Epithelial cell of prostate (primary cell): ENCODE measurements at regions not wholly inside any gene's neighbourhood (a gene's known extent, or its start where the extent isn't known, plus 50 kb on each side); places are given as distances from the start of the nearest gene placed in this dataset.

Experiments
- DNase-seq: peaks from one replicate; pipeline ENCODE4 v3.0.0-alpha.2; 2011; ENCODE audit warnings: low read depth, low spot score
- H3K27ac ChIP-seq: fragments of 450-650 bp; 2 replicates; pipeline ENCODE4 v1.5.1; 2017; ENCODE audit warnings: mild to moderate bottlenecking

DNA sequence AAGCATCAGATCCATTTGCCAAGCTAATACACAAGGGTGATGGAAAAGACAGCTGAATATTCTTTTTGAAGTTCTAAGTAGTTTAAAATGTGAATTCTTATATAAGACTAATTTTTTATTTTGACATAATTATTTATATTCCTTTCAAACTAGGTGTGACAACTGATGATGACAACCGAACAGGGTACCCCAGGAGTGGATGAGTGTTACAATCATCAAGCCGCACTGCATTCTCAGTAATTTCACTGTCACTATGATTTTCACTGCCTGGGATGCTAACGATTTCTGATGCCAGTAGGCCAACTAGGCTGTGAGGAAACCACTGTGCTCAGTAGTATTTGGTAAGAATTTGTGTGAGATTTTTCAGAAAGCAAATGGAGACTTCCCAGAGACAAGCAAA, 317.5 kb downstream of the ARAP2 start:
- no peak for DNase-seq

DNA sequence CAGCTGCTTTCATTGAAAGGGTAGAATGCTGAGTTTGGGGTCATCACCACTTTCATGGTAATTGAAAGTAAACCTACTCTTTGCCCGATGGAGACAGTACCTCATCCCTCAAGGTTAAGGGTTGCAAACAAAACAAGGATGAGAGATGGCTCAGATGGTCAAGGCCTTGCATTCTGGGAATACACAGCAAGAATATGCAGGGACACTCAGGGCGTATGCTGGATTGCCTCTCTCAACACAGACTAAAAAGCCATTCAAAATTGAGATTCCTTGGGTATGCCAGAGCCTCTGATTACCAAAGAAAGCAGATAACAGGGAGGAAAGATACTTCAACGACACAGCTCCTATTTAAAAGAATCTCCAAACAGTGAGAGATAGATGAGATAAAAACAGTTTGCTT, 310.4 kb downstream of the ARAP2 start:
- no peak overlapping the region for H3K27ac ChIP-seq
- DNase-seq, result no peak

More for the DNA sequence above, 317.5 kb downstream of the ARAP2 start:
- H3K27ac ChIP-seq, result no peak overlapping the region

DNA sequence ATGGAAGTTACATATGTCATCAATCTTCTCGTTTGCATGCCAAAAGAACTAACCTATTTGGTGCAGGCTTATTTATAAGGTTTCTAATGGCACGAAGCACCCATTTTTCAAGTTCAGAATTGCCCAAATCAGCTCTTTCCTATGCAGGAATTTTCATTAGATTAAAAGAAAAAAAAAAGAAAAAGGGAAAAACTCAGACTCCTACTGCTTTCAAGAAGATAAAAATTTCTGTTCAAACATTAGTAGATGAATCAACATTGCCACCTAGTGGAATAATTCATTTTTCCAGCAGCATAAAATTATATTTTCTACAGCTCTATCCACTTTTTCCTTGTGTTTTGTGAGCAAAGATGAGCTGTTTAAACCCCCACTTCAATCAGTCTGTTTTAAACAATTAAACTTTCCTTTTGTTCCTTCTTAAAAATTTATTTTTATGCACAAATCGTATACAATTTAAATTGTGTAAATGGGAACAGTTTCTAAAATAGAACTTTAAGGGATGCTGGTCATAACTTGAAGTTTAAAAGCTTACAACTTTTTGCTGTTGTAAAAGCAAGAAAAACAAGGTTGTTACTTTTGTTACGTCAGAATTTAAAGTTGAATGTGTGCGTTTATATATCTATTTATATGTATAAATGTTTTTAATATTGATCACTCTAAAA, 309.9 kb downstream of the ARAP2 start:
- no peak for DNase-seq
- H3K27ac ChIP-seq, result no peak overlapping the region

DNA sequence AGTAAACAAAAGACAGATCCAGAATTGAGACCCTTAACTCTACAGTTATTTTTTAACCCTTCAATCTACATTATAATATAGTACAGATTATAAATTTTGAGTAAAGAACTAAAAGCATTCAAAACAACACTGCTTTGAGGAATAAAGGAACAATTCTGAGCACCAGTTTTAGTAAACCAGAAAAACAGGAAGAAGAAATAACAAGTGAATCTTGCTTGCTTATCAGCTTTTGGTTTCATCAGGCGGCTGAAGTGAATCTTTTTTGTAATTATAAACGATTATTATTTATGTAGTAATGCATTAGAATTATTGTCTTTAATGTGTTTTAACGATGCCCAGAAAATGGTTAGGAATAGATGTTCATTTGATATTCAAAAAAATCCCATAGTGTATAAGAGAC, 305.4 kb downstream of the ARAP2 start:
- no peak for DNase-seq
- H3K27ac ChIP-seq, result no peak overlapping the region

DNA sequence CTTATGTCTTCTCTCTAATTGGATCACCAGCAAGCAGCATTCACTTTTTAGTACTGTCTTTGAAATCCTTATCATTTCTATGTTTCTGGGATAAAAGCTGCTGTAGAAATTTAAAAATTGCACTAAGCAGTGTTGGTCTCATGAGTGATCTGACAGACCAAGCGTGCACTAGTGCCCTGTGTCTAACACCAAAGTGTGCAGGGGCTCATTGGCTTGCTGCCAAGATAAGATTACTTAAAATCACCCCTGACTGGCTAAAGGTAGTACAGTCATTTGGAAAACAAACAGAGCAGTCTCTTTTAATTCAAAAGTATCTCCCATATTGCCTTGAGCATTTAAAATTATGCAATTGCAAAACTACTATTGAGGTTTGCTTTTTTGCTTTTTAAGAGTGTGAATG, 304.6 kb downstream of the ARAP2 start:
- no peak overlapping the region for H3K27ac ChIP-seq
- DNase-seq, result no peak

DNA sequence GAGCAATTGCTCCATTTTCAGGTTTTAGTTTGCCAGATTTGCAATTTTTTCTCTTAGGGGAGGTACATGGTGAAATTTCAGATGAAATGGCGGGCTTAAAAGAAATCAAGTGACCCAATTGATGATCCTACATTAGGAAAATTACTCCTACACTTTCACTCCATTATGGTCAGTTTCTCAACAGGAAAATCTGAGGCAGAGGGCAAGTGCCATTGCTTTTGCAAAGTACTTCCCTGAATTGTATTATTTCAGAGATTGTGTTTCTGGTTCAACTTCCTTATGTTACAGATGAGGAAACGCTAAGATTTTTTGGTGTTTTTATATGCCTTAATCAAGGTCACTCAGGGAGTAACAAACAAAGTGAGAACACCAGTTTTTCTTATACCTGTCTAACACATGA, 302.2 kb downstream of the ARAP2 start:
- DNase-seq, result no peak
- H3K27ac ChIP-seq, result no peak overlapping the region

DNA sequence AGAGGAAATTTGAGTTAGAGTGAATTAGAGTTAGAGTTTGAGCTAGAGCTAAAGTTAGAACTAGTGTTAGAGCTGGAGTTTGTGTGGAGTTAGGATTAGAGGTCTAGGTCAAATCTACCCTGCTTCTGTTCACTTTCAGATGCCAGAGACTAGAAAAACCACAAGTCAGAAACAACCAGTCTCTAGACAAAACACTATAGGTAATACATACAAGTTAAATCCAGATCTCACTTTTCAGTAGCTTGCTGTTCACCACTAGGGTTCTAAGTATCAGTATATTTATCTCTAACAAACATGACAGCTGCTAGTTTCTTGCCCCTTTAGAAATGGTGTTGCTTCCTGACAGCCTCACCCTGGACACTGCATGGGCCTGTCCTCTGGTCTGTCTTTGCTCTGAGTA, 300.7 kb downstream of the ARAP2 start:
- H3K27ac ChIP-seq, result no peak overlapping the region
- no peak for DNase-seq

DNA sequence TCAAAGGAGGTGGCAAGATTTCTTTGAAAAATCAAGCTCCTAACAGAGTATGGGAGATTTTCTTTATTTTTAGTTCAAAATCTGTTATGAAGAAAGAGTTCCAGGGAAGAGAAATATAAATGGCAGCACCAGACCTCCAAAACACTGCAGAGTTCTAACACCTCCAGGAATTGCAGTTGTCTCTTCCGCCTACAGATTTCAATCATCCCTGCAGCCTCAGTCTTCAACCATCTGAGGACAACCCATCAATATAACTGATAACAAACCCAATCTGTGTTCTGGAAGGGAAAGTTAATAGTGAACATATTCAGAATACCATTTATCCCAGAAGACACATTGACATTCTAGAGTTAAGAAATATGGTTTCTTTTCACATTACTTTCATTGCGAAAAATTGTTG, 296.1 kb downstream of the ARAP2 start:
- no peak for DNase-seq
- no peak overlapping the region for H3K27ac ChIP-seq

DNA sequence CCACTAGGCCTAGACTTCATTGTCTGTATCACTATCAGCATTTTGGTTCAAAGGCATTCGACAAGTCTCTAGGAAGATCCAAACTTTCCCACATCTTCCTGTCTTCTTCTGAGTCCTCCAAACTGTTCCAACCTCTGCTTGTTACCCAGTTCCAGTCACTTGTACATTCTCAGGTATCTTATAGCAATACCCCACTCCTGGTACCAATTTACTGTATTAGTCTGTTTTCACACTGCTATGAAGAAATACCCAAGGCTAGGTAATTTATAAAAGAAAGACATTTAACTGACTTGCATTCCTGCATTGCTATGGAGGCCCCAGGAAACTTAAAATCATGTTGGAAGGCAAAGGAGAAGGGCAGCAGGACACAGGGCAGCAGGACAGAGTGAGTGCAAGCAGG, 293.9 kb downstream of the ARAP2 start:
- DNase-seq, result no peak
- no peak overlapping the region for H3K27ac ChIP-seq

DNA sequence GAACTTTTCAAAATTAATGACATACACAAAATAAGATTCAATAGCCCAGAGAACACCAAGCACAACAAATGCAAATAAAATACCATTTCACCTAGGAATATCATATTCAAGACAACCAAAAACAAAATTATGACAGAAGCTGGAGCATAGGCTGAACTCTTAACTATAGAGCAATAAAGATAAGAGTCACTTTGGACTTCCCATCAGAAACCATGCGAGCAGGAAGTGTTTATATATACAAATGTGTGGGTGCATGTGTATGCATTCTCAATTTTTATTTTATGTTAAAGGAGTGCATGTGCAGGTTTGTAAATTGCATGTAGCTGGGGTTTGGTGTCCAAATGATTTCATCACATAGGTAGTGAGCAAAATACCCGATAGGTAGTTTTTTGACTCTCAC, 291.6 kb downstream of the ARAP2 start:
- no peak for DNase-seq
- H3K27ac ChIP-seq, result no peak overlapping the region

DNA sequence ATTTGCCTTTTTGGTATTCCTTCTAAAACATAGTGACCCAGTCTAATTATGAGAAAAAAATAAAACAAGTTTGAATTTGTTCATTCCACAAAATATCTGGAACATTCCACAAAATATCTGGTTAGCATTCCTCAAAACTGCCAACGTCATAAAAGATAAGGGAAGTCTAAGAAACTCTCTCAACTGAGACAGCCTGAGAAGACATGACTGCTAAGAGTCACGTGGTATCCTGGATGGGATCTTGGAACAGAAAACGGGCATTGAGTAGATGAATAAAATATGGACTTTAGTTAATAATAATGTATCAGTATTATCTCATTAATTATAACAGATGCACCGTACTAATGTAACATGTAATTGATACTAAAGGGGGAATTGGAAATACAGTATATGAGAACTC, 280.9 kb downstream of the ARAP2 start:
- H3K27ac ChIP-seq, result no peak overlapping the region
- DNase-seq, result no peak

DNA sequence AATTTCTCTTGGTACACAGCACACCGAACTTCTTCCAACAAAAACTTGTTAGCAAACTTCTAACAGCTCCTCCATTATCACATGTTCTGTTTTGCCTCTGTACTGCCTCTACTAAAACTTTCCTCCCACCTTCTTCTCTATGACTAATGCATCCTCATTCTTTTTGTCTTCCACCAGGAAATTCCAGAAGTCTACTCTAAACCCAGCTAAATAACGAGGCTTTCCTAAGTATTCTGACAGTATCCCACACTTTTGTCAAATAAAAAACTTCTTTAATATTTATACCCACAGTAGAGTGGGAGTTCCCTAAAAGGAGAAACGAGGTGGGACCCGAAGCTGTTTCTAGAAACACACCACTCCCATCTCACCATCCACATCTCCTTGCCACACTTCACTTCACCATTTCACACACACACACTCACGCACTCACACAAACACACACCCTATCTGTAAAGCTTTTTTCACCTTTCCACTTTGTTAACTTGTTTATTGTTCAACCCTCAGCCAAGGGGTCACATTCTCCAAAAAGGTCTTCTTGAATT, 280.3 kb downstream of the ARAP2 start:
- DNase-seq, result no peak

DNA sequence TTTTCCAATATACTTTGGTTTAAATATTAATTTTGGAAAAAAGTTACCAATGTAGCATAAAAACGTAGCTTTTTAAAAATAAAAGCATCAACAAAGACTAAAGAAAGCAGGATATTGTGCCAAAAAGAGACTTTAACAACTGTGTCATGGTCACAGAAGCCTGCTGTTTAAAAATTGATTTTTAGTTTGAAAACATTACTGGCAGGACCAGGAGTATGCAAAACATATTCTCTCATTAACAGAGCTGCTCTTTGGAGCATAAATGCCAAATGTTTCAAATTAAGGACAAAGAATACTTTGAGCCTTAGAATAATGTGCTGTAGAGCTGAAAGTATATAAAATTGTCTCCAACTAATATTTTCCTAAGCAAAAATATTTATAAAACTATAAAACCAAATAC, 279.0 kb downstream of the ARAP2 start:
- no peak overlapping the region for H3K27ac ChIP-seq
- no peak for DNase-seq

More for the DNA sequence above, 280.3 kb downstream of the ARAP2 start:
- no peak overlapping the region for H3K27ac ChIP-seq

DNA sequence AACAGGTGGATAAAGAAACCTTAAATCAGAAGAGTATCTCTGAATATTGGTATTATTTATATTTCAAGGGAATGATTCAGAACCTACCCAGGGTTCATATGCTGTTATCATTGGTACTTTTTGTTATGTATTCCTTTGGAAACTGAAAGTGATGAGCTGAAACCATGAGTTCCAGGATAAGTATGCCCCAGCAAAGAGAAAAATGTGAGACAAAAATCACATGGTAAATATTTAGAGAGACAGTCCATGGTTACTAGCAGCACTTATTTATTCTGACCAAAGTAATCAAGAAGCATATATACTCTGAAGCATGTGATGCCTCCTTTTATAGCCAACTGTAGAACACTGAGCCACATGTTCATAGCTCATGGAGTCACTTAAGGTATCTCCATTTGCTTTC, 277.7 kb downstream of the ARAP2 start:
- no peak for DNase-seq
- no peak overlapping the region for H3K27ac ChIP-seq

DNA sequence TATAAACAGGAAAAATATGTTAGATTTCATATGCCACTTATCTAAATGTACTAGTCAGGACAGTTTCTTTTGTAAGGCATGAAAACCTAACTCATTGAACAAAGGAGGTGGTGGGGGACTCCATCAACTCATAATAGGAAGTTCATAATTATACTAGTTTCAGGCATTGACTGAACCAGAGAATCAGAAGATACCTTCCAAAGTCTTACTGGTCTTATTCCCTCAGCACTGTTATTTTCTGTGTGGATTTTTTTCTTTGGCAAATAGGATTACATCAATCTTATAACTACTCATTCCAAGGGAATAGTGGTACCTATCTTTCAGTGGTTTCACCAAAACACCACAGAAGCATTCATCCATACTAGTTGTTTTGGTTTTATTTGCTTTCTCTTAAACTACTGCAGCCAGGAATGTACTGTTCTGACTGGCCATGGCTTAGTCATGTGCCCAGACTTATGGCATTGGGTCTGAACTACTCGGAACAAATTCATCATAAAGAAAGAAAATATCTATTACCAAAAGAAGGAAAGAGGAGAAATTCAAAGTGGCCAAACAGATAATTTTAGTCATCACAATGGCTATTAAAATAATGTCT, 273.9 kb downstream of the ARAP2 start:
- DNase-seq, result no peak
- no peak overlapping the region for H3K27ac ChIP-seq

DNA sequence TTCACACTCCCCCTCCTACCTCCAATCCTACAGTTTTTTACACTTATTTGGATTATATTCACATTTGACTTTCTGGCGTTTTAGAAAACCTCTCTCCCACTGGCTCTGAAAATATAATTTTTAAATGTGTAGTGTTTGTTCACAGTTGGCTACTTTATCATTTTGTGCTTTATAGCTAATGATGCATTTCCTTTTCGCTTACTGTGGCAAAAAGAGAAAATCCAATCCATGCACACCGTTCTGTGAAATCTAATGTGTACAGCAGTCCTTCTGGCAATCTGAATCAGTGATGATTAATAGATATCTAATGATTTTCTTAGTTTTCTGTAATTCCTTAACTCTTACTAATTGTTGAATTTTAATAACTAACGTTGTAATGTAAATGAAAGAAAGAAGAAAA, 271.5 kb downstream of the ARAP2 start:
- no peak overlapping the region for H3K27ac ChIP-seq
- DNase-seq, result no peak

DNA sequence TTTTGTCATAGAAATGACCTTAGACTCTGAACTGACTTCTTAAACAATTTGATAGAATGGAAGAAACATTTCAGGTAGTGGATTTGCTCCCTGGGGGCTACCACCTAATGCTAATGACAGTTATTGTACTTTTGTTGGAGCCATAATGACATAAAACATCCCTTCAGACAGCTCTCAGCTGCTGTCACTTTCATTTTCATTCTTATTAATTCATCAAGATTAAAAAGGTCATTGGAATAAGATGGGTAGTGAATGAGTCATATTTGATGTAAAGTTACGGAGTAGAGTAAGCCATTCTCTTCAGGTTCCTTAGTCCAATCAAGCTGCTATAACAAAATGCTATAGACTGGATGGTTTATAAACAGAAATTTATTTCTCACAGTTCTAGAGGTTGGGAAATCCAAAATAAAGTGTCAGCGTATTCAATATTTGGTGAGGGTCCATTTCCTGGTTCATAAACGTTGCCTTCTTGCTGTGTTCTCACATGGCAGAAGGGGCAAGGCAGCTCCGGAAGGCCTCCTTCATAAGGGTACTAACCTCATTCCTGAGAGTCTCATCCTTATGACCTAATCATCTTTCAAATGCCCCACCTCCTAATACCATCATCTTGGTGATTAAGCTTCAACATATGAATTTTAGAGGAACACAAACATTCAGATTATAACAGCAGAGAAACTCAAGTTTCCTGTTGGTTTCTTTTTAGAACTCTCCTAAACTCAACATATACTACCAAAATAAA, 268.5 kb downstream of the ARAP2 start:
- H3K27ac ChIP-seq, result no peak overlapping the region
- DNase-seq, result no peak

DNA sequence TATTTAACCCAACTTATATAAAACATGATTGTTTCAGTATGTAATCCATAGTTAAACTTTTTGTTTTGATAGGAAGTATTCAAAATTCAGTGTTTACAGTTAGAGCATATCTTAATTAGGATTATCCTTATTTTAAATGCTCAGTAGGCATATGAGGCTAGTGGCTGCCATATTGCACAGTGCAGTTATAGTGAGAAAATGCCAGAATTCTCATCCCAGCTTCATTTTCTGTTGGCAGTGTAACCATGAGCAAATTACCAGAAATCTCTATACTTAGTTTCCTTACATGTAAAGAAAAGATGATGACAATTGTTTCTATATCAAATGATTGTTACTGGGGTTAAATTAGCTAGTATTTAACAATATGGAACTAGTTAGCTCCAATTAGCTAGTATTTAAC, 265.8 kb downstream of the ARAP2 start:
- no peak overlapping the region for H3K27ac ChIP-seq
- no peak for DNase-seq

DNA sequence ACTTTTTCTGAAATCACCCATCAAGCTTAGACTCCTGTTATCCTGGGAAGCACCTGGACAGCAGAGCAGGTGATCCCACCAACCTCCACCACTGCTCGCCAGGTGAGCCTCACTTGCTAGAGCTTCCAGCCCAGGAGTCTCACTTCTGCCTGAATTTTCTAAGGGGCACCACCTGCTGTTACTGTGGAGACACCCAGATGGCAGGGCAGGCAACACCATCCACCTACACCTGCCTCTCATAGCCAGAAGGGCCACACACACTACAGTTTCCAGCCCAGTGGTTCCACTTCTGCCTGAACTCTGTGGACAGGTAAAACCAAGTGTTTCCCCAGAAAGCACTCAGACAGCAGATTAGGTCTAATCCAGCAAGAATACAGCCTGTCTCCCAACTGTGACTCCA, 262.0 kb downstream of the ARAP2 start:
- H3K27ac ChIP-seq, result no peak overlapping the region
- DNase-seq, result no peak

DNA sequence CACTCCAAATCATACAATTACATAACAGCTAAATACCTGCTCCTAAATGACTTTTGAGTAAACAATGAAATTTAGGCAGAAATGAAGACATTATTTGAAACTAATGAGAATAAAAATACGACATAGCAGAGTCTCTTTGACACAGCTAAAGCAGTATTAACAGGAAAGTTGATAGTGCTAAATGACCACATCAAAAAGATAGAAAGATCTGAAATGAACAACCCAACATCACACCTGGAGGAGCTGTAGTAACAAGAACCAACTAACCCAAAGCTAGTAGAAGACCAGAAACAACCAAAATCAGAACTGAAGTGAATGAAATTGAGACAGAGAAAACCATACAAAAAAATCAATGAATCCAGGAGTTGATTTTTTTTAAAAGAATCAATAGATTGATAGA, 257.8 kb downstream of the ARAP2 start:
- no peak overlapping the region for H3K27ac ChIP-seq
- no peak for DNase-seq

DNA sequence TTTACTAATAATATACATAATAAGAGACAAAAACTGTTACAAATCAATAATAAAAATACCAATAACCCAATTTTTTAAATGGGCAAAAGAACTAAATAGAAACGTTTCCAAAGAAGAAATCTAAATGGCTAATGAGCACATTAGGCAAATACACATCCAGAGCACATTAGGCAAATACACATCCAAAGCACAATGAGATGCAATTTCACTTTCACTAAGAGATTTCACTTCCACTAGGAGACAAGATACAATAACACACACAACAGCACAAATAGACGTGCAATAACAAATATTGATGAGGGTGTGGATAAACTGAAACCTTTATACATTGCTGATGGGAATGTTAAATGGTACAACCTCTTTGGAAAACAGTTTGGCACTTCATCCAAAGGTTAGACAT, 250.7 kb downstream of the ARAP2 start:
- DNase-seq, result no peak
- no peak overlapping the region for H3K27ac ChIP-seq
